DMS 273 treated with DMSO at 0.1 percent for 48 hours (cell line): ENCODE measurements at regions not wholly inside any gene's neighbourhood (a gene's known extent, or its start where the extent isn't known, plus 50 kb on each side); places are given as distances from the start of the nearest gene placed in this dataset.
"Not testable (repeated sequence)": the region's sequence is repeated elsewhere in the genome, so short reads cannot be mapped to it uniquely, and the experiment has no call there.

ENCODE experiments used
- DNase-seq: peaks from one replicate; lab custom pipeline; 2025; lab: John Stamatoyannopoulos, UW

GRCh38 chr5:63894690-63895089 lies 67.6 kb downstream of the HTR1A start:
- no peak for DNase-seq

GRCh38 chr5:63878788-63879187 lies 83.5 kb downstream of the HTR1A start:
- DNase-seq, result no peak

DNA sequence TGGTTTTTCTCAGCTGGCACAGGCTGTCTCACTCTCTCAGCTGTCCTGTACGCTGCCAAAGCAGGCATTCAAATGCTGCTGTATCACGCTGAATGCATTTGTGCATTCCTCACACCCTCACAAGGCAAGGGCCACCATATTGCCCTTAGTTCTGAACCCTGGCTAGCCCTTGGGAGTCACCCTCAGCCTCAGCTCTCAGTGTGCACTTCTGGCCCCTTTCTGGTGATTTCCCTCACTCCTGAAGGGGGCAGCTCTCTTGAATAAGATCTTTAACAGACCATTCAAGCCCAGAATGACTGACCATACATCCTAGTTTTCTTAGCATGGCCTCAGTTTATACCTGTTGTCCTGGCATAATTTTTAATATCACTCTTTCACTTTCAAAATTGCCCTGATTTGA lies 84.3 kb downstream of the HTR1A start:
- DNase-seq, result no peak

DNA sequence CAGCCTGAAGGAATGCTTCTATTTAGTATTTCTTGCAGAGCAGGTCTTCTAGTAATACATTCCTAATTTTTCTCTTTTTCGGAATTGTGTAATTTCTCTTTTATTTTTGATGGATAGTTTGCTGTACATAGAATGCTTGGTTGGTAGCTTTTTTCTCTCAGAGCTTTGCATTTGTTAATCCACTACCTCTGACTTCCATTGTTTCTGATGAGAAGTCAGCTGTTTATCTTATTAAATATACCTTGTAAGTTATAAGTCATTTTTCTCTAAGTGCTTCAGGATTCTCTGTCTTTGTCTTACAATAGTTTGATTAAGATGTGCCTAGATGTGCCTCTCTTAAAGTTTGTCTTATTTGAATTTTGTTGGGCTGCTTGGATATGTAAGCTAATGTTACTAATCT lies 101.9 kb downstream of the HTR1A start:
- DNase-seq, result no peak

DNA sequence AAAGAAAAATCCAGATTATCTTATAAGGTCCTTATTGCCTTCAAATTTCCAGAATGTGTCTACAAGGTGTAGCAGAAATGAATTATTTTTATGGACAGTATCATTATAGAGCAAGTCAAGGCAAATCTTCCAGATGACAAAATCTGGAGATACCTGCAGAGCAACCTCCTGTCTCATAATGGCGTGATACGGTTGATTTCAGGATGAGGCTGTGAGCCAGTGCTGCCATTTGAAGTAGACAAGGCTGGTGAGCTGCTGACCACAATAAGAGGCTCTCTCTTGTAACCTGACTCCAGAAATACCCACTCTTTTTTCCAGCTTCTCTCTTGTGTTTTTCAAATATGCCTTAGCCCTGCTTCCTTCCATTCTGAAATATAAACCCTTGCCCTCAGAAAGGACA lies 108.2 kb downstream of the HTR1A start:
- no peak for DNase-seq

GRCh38 chr5:63843190-63843589 lies 119.1 kb downstream of the HTR1A start:
- DNase-seq, result no peak

GRCh38 chr5:63837437-63837836 lies 124.8 kb downstream of the HTR1A start:
- no peak for DNase-seq

DNA sequence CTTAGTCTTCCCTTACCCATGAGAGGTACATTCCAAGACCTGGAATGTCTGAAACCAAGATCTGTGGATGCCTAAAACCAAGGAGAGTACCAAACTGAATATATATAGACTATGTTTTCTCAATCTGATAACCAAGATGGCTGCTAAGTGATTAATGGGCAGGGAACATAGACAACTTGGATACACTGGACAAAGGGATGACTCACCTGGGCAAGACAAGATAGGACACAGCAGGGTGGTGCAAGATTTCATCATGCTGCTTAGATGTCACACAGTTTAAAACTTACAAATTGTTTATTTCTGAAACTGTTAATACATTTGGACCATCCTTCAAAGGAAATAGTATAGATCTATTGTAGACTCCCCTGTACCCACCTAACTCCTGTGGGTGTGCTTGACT lies 130.9 kb downstream of the HTR1A start:
- no peak for DNase-seq

DNA sequence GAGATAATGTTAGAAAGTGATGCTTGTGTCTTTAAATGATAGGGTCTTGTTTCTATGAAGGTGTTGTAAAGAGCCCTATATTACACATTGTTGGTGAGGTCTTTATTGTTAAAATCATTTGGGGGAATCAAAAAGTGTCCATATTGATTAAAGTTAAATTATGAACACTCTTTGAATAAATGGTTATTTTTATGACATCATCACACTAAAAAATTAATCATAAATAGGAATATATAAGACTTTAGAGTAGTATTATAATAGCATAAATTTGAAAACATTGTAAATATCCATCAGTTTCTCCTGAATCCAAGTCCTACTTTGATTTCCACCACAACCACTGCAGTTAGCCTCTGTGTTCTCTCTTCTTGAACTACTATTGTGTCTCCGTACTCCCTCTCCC lies 136.3 kb downstream of the HTR1A start:
- no peak for DNase-seq

DNA sequence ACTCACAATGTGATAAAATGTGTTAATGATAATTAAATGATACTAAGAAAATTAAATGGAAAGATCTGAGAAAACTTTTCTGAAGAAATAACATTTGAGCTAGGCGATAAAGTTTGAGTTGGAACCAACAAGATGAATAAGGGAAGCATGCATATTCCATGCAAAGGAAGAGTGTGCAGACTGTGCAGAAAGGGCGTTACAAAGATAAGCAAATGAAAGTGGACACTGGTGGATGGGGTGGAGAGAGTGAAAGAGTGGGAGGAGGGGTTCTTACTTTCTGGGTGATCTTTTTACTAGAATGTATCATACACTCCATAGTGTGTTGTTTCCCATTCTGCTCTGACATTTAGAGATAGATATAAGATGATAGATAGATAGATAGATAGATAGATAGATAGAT lies 138.7 kb downstream of the HTR1A start:
- no peak for DNase-seq

- no peak for DNase-seq
These were observed 139.6 kb downstream of the HTR1A start for GRCh38 chr5:63822614-63823013.

DNA sequence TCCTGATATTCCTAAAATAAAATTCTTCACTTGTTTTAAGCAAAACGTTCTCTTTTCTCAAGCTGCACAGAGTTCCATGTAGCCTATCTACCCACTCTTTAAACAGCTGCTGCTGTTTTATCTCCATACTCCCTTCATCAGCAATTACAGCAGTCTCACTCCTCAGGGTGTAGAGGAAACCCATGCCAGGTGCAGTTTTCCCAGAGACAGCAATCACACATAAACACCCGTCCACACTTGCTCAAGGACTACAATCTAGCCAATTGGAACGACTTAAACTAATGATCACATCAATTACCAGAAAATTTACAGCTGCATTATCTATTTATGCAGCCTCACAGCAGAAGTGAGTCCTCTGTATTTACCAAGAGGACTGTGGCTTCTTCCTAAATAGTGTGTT lies 141.7 kb downstream of the HTR1A start:
- no peak for DNase-seq

- no peak for DNase-seq
These were observed 149.6 kb downstream of the HTR1A start for GRCh38 chr5:63812693-63813092.

- DNase-seq, result no peak
These were observed 150.3 kb downstream of the HTR1A start for GRCh38 chr5:63811961-63812360.

GRCh38 chr5:63811286-63811685 lies 151.0 kb downstream of the HTR1A start:
- no peak for DNase-seq

DNA sequence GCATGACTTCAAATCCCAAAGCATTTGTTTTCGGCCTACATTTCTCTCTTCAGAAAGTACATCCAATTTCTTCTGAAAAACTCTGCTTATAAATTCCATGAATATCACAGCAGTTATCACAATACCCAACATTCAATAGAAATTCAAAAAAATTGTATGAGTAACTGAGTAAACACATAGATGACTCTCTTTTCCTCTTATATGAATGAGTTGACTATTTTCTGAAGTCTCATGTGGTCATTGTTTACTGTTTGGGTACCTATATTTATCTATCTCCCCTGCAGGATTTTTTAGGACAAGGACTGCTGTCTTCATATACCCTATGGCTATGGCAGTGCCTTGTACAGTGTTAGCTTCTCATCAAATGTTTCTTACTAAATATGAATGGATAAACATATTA lies 157.1 kb downstream of the HTR1A start:
- DNase-seq, result no peak

DNA sequence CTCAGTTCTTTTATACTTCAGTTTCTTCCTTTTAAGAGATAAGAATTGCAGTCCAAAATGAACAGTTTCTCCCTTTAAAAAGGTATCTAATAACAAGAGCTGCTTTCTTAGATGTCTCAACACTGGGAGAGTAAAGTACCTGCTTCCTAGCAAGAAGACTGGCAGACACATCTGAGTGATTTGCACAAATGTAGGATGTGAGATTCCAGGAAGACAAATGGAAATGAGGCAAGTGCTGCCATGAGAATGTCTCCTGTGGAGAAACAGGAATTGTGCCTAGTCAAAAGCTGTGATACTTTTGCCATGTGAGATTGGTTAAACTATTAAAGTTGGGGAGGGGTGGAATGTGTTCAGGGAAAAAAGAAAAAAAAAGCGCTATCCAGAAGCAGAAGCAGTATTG lies 159.1 kb downstream of the HTR1A start:
- DNase-seq, result no peak

- DNase-seq, result no peak
These were observed 167.3 kb downstream of the HTR1A start for GRCh38 chr5:63794979-63795378.

DNA sequence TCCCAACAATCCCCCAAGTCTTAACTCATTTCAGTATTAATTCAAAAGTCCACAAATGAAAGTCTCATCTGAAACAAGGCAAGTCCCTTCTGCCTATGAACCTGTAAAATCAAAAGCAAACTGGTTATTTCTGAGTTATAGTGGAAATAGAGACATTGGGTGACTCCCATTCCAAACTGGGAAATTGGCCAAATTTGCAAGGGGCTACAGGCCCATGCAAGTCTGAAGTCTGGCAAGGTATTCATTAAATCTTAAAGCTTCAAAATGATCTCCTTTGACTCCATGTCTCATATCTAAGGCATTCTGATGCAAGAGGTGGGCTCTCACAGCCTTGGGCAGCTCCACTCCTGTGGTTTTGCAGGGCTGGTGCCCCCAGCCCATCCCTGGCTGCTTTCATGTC lies 167.9 kb downstream of the HTR1A start:
- no peak for DNase-seq

GRCh38 chr5:63774939-63775338 lies 187.3 kb downstream of the HTR1A start:
- no peak for DNase-seq

DNA sequence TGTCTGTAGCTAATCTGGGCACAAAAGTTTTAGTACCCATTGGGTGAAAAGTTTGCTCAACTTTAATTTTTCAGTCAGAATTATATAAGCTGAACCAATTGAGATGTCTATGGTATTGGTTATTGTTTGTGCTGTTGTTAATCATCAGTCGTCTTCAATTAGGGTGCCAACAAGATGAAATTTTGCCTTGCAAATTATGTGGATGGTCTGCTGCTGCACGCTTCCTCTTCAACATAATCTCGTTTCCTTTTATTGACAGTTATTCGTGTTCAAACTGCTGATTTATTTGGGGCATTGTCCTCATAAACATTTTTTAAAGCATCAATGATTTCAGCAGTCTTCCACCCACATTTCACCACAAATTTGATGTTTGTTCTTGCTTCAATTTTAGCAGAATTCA lies 194.0 kb downstream of the HTR1A start:
- no peak for DNase-seq

GRCh38 chr5:63760965-63761364 lies 201.3 kb downstream of the HTR1A start:
- DNase-seq, result no peak

GRCh38 chr5:63743096-63743798 lies 219.0 kb downstream of the HTR1A start:
- DNase-seq, result no peak

- not testable (repeated sequence) for DNase-seq
These were observed 229.4 kb downstream of the HTR1A start for GRCh38 chr5:63732880-63733279.

DNA sequence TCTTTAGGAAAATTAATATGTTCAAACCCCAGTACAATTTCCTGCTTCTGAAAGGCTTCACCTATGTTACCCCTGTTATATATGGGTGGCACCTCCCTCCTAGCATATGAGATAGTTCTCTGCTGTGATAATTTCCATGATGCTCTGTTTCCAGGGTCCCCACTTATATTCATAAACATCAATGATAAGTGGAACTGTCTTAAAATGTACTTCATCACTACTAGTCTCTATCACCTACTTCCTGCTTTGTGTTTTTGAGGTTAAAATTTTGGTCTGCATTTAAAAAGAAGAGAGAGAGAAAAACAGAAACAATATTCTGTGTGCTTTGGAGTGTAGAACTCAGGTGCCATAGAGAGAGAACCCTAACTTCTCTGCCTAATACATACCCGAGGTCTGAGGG lies 234.7 kb downstream of the HTR1A start:
- DNase-seq, result no peak
